NCI-H526 (cell line): ENCODE measurements at regions not wholly inside any gene's neighbourhood (a gene's known extent, or its start where the extent isn't known, plus 50 kb on each side); places are given as distances from the start of the nearest gene placed in this dataset.

Experiments
- DNase-seq, 2 experiments: peaks; one replicate each; lab custom pipeline; 2025; lab: John Stamatoyannopoulos, UW

- DNase-seq = no peak
Observed at GRCh38 chr1:60984062-60984799, 98.1 kb upstream of the NFIA start.

GRCh38 chr1:60983701-60984061 lies 98.7 kb upstream of the NFIA start:
- no peak for DNase-seq

DNA sequence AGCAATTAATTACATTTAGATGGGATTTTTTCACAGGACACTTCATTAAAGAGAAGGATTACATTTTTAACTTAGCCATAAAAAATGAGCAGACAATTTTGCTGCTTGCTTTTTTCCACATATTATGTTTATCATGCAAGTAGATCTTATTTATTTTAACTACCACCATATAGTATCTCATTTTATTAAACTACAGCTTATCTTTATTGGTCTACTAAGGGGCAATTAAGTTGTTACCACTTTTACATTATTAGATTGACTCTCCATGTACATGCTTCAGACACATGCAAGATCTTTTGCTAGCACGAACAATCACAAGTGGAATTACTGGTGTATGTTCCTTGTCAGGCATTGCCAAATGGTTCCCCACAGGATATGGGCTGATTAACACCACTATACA lies 99.8 kb upstream of the NFIA start:
- no peak for DNase-seq

- no peak for DNase-seq
Observed at GRCh38 chr1:60981357-60981756, 101.0 kb upstream of the NFIA start.

DNA sequence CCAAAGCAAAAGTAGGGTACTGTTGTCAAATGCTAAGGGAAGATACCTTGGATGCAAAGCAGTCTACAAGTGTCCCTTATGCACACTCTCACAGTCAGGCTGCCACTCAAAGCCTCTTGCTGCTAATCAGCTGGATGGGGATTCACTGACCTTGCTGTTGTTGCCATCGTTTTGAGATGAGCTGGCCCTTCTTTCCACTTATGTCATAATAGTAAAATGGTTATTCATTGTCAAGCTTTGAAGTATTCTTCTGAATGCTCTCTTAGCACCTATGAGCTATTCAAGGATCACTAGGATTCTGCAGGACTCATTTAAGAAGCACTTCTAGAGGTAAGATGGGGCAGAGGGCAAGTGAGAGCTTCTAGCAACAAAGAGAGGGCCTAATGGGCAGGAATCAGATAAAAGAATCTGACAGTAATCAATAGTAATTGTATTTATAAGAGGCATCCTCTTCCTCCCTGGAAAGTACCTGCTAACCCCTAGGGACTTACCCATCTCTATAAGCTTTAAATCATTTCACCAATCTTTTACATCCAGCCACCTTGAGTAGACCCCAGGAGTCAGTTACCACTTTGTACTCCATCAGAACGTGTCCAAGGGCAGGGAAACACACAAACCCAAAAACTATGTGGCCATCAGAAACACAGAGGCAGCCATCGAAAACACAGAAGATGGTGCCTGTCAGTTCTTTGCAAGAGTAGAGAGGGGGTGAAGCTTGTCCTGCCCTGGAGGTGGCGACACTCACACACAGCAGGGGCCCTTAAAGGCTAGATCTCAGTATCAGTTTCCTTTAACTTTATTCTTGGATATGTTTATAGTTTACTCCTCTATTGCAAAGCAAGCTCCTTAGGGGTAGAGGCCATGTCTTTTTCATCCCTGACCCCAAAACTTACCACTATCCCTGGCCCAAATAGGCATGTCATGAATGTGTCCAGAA lies 103.7 kb upstream of the NFIA start:
- peak in 1 of 2 experiments; percentile 41 for DNase-seq

GRCh38 chr1:60977661-60978060 lies 104.7 kb upstream of the NFIA start:
- no peak for DNase-seq

- DNase-seq = no peak
Observed at GRCh38 chr1:60974524-60975372, 107.6 kb upstream of the NFIA start.

DNA sequence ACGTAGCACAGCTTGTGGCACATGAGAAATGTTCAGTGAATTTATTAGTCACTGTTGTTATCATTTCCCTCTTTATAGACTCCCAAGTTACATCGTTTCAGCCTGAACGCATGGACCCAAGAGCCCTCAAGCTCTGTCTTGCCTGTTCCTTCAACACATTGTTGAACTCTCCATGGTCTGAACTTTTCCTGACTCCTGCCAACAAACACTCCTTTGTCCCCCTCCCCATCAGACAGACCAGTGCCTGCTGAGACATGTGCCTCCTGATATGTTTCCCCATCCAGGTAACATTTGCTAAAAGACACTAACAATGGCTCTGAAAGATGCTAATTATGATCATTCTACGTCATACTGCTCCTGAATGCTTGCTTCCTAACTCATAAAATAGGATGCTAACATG lies 108.7 kb upstream of the NFIA start:
- no peak for DNase-seq

DNA sequence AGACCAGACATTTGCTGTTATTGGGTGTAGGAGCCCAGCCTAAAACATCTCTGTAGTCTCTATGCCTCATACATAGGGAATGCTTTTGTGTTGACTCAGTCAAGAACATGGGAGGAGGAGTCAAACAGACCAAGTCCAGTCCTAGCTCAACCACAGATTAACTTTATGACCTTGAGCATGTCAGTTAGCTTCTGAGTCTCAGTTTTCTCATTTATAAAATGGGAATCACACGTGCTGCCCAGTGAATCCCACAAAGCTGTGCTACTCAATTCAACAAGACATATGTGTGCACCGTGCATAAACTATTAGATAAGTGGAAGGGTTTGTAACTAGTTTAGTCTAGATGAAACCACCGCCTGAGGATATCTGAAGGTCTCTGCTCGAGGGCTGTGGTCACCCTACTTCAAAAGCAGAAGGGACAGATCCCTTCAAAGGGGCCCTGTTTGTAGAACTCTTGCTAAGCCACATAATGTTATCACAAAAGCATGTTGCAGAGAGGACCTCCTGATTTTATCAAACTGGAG lies 109.5 kb upstream of the NFIA start:
- no peak for DNase-seq

- no peak for DNase-seq
Observed at GRCh38 chr1:60971330-60971729, 111.0 kb upstream of the NFIA start.

- DNase-seq = peak; percentile 21 to 39
Observed at GRCh38 chr1:60969971-60970509, 112.3 kb upstream of the NFIA start.

DNA sequence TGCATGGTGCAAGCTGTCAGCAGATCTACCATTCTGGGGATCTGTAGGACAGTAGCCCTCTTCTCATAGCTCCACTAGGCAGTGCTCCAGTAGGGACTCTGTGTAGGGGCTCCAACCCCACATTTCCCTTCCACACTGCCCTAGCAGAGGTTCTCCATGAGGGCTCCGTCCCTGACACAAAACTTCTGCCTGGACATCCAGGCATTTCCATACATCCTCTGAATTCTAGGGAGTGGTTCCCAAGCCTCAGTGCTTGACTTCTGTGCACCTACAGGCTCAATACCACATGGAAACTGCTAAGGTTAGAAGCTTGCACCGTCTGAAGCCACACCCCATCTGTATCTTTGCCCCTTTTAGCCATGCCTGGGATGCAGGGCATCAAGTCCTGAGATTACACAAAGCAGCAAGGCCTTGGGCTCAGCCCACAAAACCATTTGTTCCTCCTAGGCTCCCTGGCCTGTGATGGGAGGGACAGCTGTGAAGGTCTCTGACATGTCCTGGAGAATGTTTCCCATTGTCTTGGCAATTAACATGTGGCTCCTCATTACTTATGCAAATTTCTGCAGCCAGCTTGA lies 117.0 kb upstream of the NFIA start:
- no peak for DNase-seq

DNA sequence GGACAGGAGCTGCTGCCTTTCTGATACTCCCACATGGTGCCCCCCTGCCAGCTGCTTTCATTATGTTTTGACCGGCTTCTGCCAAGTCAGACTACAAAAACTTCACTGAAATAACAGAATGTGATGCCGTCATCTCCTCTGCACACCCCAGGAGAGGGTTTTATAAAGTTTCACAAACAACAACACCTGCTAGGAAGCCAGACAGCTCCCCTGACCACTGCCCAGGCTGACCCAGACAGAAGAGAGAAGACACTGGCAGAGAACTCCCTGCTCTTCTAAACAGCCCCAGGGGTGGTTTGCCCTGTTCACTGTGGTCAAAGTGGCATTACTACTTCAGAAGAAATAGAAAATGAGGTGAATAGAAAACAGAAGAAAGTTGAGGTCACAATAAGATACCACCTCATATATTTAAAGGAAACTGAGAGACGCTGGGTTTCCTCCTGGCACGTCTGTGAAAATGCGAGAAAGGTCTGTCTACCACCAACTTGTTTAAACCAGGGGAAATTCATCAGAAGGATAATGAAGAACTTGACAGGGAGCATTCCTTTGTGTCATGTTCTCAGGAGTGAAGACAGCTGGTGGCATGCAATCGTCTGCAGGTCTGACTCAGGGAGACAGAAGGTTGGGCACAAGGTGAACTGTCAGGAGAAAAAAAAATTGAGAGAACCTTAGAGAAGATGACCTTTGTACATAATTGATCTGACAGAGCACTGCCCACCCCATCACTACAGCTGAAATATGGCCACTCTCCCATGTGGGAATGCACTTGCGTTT lies 119.0 kb upstream of the NFIA start:
- DNase-seq = no peak

DNA sequence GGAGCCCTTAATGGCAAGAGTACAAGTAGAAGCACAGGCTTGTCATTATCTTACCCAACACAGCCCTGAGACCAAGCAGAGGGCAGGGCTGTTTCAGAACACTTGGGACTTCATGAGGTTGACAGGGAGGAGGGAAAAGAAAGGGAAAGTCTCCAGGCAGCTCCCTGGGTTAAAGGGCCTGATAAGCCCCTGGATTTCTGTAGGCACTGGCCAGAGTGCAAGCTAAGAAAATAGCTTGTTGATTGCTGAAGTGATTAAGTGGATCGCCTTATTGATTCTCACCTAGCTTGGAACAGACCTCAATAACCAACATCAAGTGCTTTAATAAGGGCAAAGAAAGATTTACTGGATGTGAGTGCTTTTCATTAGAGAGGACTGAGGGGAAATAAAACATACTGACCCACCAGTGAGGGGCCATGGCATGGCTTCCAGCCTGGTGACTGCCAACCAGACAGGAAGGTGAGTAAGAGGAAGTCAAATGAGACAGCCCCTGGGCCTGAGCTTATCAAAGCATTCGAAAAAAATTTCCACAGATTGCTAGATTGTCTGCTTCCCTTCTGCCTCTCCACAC lies 121.4 kb upstream of the NFIA start:
- DNase-seq = no peak

- DNase-seq = no peak
Observed at GRCh38 chr1:60959701-60960100, 122.7 kb upstream of the NFIA start.

- DNase-seq = no peak
Observed at GRCh38 chr1:60958001-60958400, 124.4 kb upstream of the NFIA start.

DNA sequence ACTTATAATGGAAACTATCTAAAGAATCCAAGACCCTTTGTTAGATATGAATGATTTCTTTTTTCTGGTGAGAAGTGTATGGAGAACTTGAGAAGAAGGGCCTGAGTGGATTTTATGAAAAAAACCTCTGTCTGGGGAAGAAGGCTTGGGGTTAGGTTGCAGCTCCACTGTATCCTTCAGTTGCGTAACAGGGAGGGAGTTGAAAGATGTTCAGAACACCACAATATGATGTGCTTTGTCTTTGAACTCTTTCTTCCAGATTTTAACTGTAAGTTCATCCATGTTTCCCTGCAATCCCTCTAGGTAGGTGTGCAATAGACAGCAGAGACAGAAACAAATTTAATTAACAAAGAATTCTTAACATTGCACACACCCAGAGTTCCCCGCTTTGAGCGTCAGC lies 125.8 kb upstream of the NFIA start:
- DNase-seq = no peak

DNA sequence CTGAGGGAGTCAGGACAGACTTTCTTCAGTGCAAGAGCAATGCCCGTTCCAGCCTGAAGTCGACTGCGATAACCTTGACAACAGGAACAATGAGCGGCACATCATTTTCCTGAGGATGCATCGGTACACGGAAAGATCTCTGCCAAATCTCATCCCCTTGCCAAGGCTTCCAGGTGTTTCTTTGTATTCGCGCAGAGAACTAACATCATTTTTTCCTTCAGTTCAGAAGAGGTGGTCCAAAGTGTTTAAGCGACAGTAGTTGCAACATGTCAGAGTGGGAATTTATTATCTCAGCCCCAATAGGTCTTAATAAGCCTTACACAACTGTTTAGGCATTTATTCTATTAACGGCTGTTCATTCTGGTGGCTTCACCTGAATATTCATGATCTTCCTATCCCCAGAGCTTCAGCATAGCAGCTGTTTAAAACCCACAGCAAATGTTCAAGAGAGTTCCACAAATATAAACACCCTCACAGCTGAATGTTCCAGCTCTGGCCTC lies 129.7 kb upstream of the NFIA start:
- DNase-seq = no peak

DNA sequence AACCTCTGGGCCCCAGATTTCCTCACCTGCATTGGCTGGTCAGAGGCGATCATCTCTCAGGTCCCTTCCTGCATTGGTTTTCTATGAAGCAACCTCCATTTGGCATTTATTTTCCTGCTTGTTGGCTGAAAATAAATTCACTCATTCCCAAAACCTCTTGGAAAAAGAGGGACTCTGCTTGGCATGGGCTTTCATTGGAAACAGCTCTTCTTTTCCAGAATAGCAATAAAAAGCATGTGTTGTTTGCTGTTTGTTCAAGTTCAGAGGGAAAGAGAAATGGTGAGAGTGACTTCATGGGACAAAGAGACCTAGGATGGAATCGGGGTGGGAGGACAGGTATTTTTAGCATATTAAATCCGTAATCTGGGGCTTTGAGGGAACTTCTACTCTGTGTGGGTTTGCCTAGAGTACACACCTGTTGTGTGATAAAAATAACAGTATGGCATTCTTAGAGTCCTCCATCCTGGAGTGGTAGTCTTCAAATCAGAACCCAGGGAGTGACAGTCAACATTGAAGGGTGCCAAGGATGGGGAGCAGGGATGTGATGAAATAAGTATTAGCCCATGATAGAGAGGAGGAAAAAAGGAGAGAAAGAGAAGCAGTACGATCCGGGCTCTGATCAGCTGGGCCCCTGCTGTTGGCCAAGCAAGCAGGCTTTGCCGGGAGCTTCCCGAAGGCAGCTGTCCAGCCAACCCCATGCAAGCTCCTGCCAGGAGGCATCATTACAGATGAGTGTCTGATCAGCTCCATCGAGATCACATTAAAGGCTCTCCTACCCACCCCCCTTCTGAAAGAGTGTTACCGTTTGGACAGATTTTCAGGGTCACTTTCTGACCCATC lies 131.9 kb upstream of the NFIA start:
- DNase-seq = no peak
